HepG2 (cell line): ENCODE measurements at regions not wholly inside any gene's neighbourhood (a gene's known extent, or its start where the extent isn't known, plus 50 kb on each side); places are given as distances from the start of the nearest gene placed in this dataset.
A peak's percentile ranks its signal among the peaks of the same experiment; 100 is the strongest.

ENCODE experiments used
- ARNTL ChIP-seq: sonication (generic); formaldehyde crosslinking; IDR thresholded peaks from 2 replicates; pipeline ENCODE4 v1.4.0; 2020; ENCODE audit warnings: mild to moderate bottlenecking, missing genetic modification reagents
- BCL6 ChIP-seq: IDR thresholded peaks from 2 replicates; pipeline ENCODE4 v1.6.1; 2016; ENCODE audit warnings: missing genetic modification reagents, missing compliant biosample characterization
- CENPT ChIP-seq: sonication (generic); formaldehyde crosslinking; IDR thresholded peaks from 2 replicates; pipeline ENCODE4 v1.8.0; 2022; ENCODE audit warnings: low read depth, mild to moderate bottlenecking, moderate library complexity, missing genetic modification reagents
- EED ChIP-seq: sonication (generic); formaldehyde crosslinking; IDR thresholded peaks from 2 replicates; pipeline ENCODE4 v1.5.0; 2020; ENCODE audit warnings: mild to moderate bottlenecking, missing genetic modification reagents
- EHMT2 ChIP-seq: fragments of 200-600 bp; sonication (generic); IDR thresholded peaks from 2 replicates; pipeline ENCODE4 v1.7.0; 2017; ENCODE audit warnings: antibody characterized with exemption, low read depth, low read length, borderline replicate concordance
- FOXK1 ChIP-seq: sonication (generic); formaldehyde crosslinking; IDR thresholded peaks from 2 replicates; pipeline ENCODE4 v1.4.0; 2020; ENCODE audit warnings: low read depth, missing genetic modification reagents, borderline replicate concordance
- GABPB1 ChIP-seq: IDR thresholded peaks from 2 replicates; pipeline ENCODE4 v1.6.1; 2016; ENCODE audit warnings: mild to moderate bottlenecking, missing genetic modification reagents, moderate library complexity, missing compliant biosample characterization
- GATA4 ChIP-seq: sonication (generic); IDR thresholded peaks from 2 replicates; pipeline ENCODE4 v1.6.1; 2016; ENCODE audit warnings: antibody characterized with exemption, low read depth, borderline replicate concordance
- JUN ChIP-seq: sonication (generic); formaldehyde crosslinking; IDR thresholded peaks from 2 replicates; pipeline ENCODE4 v1.4.0; 2020; ENCODE audit warnings: mild to moderate bottlenecking, missing genetic modification reagents
- KLF11 ChIP-seq: IDR thresholded peaks from 2 replicates; pipeline ENCODE4 v1.6.1; 2016; ENCODE audit warnings: missing compliant biosample characterization
- LCORL ChIP-seq, 2 experiments: fragments of 450-650 bp in 1 of 2; sonication (generic) in 1 of 2; formaldehyde crosslinking in 1 of 2; IDR thresholded peaks; 2 replicates each; pipeline versions ENCODE4 v1.5.0 to v1.6.1; 2017 to 2020; ENCODE audit warnings: antibody characterized with exemption in 1 of 2, missing genetic modification reagents in 1 of 2
- MED1 ChIP-seq: sonication (generic); formaldehyde crosslinking; IDR thresholded peaks from 2 replicates; pipeline ENCODE4 v1.4.0; 2020; ENCODE audit warnings: missing genetic modification reagents
- MXI1 ChIP-seq: IDR thresholded peaks from 3 replicates; pipeline ENCODE4 v1.6.1; 2012; ENCODE audit warnings: low read depth, low read length, inconsistent platforms, borderline replicate concordance
- TARDBP ChIP-seq: sonication (generic); formaldehyde crosslinking; IDR thresholded peaks from 2 replicates; pipeline ENCODE4 v1.8.0; 2022; ENCODE audit warnings: mild to moderate bottlenecking, missing genetic modification reagents
- WIZ ChIP-seq: sonication (generic); formaldehyde crosslinking; IDR thresholded peaks from 2 replicates; pipeline ENCODE4 v1.5.1; 2020; ENCODE audit warnings: mild to moderate bottlenecking, missing genetic modification reagents
- ZMYM4 ChIP-seq: sonication (generic); formaldehyde crosslinking; IDR thresholded peaks from 2 replicates; pipeline ENCODE4 v1.8.1; 2023; ENCODE audit warnings: mild to moderate bottlenecking, missing genetic modification reagents
- ZNF207 ChIP-seq: fragments of 450-650 bp; IDR thresholded peaks from 2 replicates; pipeline ENCODE4 v1.6.1; 2016; ENCODE audit warnings: antibody characterized with exemption, borderline replicate concordance
- ZNF614 ChIP-seq: IDR thresholded peaks from 2 replicates; pipeline ENCODE4 v1.6.1; 2018; ENCODE audit warnings: missing biosample characterization, missing genetic modification reagents, inconsistent platforms, borderline replicate concordance
- ZNF775 ChIP-seq: sonication (generic); formaldehyde crosslinking; IDR thresholded peaks from 2 replicates; pipeline ENCODE4 v1.4.0; 2020; ENCODE audit warnings: missing genetic modification reagents, mild to moderate bottlenecking, moderate library complexity, borderline replicate concordance
- TF ChIP-seq, protein P1 (sequence below): sonication (generic); formaldehyde crosslinking; IDR thresholded peaks from 2 replicates; pipeline ENCODE4 v1.4.0; 2020; ENCODE audit warnings: missing genetic modification reagents, borderline replicate concordance
- TF ChIP-seq, protein P2 (sequence below): sonication (generic); formaldehyde crosslinking; IDR thresholded peaks from 2 replicates; pipeline ENCODE4 v1.8.1; 2023; ENCODE audit warnings: mild to moderate bottlenecking, inconsistent platforms, moderate library complexity, missing genetic modification reagents, borderline replicate concordance
- TF ChIP-seq, protein P3 (sequence below): sonication (generic); formaldehyde crosslinking; IDR thresholded peaks from 2 replicates; pipeline ENCODE4 v1.4.0; 2020; ENCODE audit warnings: low read depth, mild to moderate bottlenecking, missing genetic modification reagents
- TF ChIP-seq, protein P4 (sequence below): sonication (generic); formaldehyde crosslinking; IDR thresholded peaks from 2 replicates; pipeline ENCODE4 v1.8.1; 2022; ENCODE audit warnings: low read depth, mild to moderate bottlenecking, missing genetic modification reagents

DNA sequence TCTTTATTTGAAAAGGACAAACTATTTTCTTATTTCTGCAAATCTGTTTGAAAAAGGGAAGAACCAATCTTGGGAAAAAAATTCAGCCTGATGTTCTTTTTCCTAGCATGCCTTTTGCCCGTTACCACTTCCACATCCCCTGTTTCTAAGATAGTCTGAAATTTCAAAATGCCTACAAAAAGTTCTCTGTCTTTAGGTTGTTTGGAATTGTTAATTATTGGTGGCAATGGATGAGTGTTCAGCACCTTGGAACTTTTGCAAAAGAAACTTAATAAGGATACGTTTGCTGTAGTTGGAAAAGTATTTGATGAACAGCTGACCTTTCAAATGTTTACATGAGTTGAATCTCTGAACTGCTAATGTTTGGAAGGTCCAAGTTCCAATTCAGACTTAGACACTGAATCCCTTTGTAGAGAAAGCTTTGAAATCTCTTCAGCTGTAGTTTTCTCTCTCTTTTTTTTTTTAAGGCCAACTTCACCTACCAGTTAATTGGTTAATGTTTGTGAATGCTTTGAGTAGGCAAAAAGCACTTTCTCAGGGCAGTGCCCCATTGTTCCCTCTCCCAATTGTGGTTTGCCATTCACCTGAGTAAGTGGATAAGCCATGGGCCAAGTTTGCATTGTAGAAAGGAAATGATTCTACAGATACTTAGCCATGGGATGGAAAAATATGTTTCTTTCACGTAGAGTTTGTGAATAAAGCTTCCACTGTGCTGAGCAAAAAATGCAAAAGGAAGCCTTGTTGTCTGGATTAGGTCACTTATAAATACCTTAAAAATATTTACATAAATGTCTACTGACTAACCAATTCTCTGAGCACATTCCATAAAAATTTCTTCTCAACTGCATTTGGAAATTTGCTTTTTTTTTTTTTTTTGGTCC is 156.4 kb upstream of the ELL2 start (continued):
- TF ChIP-seq WIZ (CRISPR knock-in tag) (no peak), ZNF775 (CRISPR knock-in tag) (peak; percentile 88; the same call in 1 of the 2 replicates), EED (CRISPR knock-in tag) (no peak), KLF11 (no peak), MXI1 (no peak), ZMYM4 (CRISPR knock-in tag) (peak; percentile 71), ZNF207 (no peak), ZNF614 (CRISPR knock-in tag) (peak; percentile 70; the same call in 1 of the 2 replicates), BCL6 (peak; percentile 48; the same call in 1 of the 2 replicates), MED1 (CRISPR knock-in tag) (peak; percentile 93), JUN (CRISPR knock-in tag) (no peak; the same call in 1 of the 2 replicates), GATA4 (peak; percentile 65; the same call in 1 of the 2 replicates), EHMT2 (peak; percentile 89), FOXK1 (CRISPR knock-in tag) (no peak), ARNTL (CRISPR knock-in tag) (no peak), TARDBP (CRISPR knock-in tag) (peak; percentile 75), GABPB1 (CRISPR knock-in tag) (no peak), LCORL (IDR thresholded peaks at IDR 0.05) (peak; percentile 84), LCORL (CRISPR knock-in tag; IDR thresholded peaks at IDR 0.05) (peak; percentile 77), CENPT (no peak)
- TF ChIP-seq, protein P1, sequence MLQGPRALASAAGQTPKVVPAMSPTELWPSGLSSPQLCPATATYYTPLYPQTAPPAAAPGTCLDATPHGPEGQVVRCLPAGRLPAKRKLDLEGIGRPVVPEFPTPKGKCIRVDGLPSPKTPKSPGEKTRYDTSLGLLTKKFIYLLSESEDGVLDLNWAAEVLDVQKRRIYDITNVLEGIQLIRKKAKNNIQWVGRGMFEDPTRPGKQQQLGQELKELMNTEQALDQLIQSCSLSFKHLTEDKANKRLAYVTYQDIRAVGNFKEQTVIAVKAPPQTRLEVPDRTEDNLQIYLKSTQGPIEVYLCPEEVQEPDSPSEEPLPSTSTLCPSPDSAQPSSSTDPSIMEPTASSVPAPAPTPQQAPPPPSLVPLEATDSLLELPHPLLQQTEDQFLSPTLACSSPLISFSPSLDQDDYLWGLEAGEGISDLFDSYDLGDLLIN (CRISPR knock-in tag) = no peak
- TF ChIP-seq, protein P2, sequence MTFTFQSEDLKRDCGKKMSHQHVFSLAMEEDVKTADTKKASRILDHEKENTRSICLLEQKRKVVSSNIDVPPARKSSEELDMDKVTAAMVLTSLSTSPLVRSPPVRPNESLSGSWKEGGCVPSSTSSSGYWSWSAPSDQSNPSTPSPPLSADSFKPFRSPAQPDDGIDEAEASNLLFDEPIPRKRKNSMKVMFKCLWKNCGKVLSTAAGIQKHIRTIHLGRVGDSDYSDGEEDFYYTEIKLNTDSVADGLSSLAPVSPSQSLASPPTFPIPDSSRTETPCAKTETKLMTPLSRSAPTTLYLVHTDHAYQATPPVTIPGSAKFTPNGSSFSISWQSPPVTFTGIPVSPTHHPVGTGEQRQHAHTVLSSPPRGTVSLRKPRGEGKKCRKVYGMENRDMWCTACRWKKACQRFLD = no peak
- TF ChIP-seq, protein P3, sequence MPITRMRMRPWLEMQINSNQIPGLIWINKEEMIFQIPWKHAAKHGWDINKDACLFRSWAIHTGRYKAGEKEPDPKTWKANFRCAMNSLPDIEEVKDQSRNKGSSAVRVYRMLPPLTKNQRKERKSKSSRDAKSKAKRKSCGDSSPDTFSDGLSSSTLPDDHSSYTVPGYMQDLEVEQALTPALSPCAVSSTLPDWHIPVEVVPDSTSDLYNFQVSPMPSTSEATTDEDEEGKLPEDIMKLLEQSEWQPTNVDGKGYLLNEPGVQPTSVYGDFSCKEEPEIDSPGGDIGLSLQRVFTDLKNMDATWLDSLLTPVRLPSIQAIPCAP (CRISPR knock-in tag) = no peak
- TF ChIP-seq, protein P4, sequence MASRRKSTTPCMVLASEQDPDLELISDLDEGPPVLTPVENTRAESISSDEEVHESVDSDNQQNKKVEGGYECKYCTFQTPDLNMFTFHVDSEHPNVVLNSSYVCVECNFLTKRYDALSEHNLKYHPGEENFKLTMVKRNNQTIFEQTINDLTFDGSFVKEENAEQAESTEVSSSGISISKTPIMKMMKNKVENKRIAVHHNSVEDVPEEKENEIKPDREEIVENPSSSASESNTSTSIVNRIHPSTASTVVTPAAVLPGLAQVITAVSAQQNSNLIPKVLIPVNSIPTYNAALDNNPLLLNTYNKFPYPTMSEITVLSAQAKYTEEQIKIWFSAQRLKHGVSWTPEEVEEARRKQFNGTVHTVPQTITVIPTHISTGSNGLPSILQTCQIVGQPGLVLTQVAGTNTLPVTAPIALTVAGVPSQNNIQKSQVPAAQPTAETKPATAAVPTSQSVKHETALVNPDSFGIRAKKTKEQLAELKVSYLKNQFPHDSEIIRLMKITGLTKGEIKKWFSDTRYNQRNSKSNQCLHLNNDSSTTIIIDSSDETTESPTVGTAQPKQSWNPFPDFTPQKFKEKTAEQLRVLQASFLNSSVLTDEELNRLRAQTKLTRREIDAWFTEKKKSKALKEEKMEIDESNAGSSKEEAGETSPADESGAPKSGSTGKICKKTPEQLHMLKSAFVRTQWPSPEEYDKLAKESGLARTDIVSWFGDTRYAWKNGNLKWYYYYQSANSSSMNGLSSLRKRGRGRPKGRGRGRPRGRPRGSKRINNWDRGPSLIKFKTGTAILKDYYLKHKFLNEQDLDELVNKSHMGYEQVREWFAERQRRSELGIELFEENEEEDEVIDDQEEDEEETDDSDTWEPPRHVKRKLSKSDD (CRISPR knock-in tag) = no peak
